NCI-H524 (cell line): ENCODE measurements at regions not wholly inside any gene's neighbourhood (a gene's known extent, or its start where the extent isn't known, plus 50 kb on each side); places are given as distances from the start of the nearest gene placed in this dataset.

Experiments used
- DNase-seq, 2 experiments: peaks; one replicate each; lab custom pipeline; 2025; lab: John Stamatoyannopoulos, UW

DNA sequence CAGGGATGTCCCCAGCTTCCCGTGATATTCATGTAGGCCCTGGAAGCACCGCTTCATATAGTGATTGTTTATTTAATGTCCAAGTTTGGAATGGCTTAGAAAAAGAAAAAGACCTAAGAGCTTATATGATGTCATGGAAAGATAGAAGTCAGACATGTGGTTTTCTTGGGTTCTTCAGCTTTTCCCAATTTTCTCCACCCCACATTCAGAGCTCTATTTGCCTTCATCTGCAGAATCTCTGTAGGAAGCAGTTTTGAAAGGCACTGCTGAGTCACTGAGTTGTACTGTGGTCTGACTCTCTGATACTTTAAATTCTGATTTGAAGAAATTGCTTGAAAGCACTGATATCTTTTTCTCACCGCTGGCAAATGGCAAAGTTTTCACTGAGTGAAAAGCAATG is 120.6 kb upstream of the EDNRA start:
- DNase-seq = no peak

DNA sequence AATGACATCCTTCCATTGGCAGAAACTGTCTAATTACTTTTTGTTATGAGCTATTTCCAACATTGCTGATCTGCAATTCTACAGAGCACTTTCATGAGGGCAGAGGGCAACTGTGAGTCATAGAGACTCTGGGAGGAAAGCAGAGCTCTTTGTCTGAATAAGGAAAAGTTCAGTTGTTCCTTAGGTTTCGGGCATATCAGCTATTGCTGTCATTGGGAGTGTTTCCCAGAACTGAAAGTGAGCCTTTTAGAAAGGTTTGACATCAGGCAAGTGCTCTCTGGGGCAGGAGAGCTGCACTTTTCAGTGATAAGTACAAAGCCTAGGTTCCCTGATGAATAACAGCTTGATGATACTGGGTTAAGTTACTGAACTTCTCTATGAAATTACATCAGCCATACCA is 119.2 kb upstream of the EDNRA start:
- DNase-seq = no peak

DNA sequence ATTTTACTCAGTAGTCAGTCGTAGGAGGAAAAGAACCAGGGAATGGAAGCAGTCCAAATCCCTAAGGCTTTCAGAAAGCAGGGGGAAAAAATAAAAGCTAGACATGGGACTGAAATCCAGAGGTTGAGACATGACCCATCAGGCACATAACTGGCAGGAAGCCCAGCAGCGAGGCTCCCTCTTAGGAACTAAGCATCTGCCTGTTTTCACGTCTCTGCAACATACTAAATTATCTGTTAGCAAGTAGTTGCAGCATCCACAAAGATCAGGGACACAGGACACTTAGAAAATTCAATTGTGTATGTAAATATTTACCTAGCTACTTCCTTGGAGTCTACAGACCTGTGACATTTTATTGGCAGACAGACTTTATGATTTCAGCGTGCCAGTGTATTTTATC is 118.0 kb upstream of the EDNRA start:
- DNase-seq = no peak

DNA sequence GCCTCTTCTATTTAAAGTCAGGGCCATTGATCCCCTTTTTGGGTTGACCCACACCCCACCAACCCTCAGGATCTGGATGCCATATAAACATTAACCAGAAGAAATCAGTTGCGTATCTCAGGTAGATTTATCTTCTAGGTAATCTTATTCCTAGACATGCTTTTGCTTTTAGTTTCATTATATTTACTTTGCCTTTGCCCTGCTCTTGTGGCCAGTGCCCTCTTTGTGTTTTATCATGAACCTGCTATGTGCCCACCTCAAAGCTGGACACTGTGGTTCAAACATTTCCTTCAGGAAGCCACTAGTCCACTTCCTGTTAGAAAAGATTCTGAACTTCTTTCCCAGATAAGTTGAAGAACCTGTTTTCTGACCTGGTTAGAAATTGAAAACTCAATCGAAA is 117.4 kb upstream of the EDNRA start:
- no peak for DNase-seq

DNA sequence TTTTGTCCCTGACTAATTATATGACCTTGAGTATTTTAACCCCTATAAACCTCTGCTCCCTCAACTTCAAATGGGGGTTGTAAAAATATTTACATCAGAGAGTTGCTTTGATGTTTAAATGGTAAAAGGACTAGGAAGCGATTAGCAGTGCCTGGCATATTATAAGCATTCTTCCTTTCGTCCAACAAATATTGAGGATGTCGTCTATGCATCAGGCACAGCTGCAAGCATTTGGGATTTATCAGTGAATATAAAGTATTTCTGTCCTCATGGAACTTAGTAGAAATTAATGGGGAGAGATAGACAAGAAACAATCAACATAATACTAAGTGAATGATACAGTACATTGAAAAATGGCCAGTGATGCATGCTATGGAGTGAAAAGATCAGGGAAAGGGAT is 115.5 kb upstream of the EDNRA start:
- DNase-seq = no peak

DNA sequence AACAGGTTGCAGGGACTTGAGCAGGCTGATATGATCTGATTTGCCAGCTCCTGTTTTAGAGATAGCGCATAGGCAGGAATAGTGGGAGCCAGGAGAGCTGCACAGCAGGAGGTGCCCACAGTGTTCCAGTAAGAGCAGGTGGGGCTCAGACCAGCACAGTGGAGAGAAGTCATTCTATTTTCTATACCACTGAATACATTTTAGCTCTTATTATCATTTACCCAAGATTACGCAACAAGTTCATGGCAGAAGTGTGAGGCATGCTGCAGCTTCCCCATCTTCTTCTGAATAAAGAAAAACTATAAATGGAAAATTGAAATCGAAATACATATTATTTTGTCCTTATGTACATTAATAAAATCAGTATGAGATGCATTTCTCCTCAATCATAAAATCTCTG is 114.7 kb upstream of the EDNRA start:
- DNase-seq = no peak

DNA sequence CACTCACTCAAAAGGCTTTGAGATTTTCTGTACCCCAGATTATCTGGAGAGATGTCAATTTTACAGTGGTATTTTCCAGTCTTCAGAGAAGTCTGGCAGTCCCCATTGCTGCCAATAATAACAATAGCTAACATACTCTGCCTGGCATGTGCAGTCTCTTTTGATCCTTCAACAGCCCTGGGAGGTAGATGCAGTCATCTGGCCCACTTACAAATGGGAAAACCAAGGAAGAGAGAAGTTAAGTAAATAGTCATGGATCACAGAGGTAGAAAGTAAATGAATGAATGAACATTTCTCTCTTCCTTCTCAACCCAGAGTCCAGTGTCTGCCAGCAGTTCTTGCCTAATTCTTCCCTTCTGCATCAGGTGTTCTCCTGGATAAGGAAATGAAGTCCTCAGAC is 113.0 kb upstream of the EDNRA start:
- DNase-seq = no peak

DNA sequence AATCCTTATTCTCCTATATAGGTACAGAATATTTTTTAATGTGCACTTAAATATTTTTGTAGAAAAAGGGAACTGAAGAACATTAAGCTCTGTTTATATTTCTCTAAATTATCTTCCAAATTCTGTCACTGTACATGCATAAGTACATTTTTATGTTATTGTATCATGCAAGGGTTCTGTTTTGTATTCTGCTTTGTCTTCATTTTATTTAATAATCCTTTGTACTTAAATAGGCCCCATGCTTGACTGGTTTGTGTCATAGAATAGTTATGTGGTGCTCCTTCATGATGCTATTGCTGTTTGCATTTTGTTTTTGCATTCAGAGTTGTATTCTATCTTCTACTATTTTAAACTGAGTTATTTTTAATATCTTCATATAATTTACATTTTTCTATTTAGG is 111.9 kb upstream of the EDNRA start:
- no peak for DNase-seq

DNA sequence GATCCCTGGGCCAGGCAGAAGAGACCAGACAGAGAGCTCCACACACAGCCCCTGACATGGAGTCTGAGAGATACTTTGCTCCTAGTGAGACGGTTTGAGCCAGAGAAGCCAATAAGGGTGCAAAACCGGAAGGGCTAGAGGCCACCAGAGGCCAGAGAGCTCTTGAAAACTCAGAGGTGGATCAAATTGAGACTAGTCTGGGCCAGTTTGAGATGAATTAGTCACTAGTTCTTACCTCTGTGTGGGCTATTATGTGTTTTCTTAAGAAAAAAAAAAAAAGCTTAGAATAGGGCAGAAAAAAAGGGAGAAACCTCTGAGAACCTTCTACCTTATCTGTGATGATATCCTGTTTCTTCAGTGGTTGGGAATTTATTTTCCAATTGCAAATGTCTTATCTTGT is 110.4 kb upstream of the EDNRA start:
- DNase-seq = no peak

DNA sequence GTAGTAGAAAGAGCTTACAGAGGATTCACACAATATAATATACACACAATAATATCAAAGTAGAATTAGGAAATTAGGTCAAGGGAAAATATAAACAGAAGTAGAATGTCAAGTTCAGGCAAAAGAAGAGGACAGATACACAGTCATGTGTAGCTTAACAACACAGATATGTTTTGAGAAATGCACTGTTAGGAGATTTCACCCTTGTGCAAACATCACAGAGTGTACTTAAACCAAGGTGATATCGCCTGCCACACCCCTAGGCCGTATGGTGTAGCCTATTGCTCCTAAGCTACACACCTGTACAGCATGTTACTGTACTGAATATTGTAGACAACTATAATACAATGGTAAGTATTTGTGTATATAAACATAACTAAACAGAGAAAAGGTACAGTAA is 110.0 kb upstream of the EDNRA start:
- DNase-seq = no peak

DNA sequence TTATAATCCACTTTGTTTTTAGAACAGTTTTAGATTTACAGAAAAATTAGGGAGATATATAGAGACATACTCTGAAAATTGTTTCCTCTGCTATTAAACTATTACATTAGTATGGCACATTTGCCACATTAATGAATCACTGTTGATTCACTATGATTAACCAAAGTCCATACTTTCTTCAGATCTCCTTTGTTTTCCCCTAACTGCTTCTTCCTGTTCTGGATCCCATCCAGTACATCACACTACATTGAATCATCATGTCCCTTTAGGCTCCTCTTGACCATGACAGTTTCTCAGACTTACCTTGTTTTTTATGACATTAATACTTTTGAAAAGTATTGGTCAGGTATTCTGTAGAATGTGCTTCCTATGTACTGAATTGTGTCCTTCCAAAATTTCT is 109.2 kb upstream of the EDNRA start:
- no peak for DNase-seq

DNA sequence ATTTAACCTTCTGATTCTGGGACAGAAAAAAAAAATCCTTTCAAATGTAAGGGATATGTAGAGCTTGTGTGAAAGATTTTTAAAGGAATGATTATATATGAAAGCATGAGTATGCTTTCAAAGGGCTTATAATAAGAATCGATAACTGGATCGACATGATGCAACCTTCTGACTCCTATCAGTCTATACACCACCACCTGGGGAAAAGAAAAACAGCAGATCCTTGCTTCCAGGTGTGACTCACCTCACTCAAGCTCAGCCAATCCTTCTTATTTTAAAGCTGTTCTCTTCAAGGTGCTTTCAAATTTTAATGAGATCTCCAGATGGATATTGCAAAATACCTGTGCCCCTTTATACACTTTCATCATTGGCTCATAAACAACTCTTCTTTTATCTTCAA is 102.1 kb upstream of the EDNRA start:
- DNase-seq = no peak

DNA sequence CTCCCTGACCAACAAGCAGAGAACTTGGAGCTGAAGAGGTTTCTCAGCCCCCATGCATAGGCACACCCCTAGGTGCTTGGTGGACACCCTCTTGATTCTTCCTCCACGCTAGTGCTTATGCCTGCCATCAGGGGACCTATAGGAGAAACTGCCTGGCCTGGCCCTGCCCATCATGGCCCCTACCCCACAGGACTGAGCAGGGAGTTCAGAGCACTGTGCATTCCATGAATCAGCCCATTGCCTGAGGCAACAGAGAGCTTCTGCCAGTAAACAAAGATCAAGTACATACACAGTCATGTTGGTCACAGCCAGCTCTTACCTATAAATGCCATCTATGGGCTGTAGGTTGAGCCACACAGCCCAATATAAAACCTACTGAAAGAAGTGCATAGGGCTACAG is 99.1 kb upstream of the EDNRA start:
- no peak for DNase-seq

DNA sequence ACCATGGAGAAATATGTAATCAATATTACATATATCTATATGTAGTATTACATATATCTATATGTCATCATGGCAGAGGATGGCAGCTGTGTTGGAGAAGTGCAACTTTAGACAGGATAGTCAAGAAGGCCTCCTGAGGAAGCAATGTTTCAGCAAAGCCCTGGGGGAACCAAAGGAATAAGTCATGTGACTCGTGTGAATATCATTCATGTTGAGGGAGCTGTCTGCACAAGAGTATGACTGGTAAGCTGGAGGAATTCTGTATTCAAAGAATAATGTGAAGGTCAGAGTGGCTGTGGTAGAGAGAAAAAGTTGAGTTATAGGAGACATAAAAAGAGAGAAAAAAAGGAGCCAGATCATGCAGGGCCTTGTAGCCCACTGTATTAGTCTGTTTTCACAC is 92.9 kb upstream of the EDNRA start:
- no peak for DNase-seq

DNA sequence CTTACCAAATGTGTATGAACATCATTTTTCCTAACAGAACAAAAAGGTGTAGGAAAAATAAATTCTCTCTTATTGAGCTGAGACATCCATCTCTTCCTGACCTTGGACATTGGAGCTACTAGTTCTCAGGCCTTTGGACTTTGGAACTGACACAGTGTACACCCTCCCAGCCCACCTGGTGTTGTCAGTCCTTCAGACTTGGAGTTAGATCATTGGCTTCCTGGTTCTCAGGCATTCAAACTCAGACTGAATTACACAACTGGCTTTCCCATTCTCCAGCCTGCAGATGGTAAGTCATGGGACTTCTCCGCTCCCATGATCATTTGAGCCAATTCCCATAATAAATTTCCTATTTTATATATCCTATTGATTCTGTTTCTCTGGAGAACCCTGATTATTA is 84.8 kb upstream of the EDNRA start:
- DNase-seq = no peak

DNA sequence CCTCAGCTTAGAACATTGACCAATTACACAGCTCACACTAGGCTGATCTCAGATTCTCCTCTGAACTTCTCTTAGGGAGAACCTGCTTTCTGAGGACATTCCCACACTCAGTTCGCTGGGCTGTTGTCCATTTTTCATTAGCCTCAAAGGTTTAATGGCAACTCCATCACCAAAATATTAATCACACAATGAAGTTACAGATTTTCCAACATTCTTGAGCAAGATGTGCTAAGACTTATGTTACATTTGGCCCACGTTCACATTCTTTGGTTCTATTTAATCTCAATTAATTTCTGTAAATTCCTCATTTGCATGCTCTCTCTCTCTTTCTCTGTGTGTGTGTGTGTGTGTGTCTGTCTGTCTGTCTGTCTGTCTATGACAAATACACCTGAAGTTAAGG is 82.3 kb upstream of the EDNRA start:
- DNase-seq = no peak

DNA sequence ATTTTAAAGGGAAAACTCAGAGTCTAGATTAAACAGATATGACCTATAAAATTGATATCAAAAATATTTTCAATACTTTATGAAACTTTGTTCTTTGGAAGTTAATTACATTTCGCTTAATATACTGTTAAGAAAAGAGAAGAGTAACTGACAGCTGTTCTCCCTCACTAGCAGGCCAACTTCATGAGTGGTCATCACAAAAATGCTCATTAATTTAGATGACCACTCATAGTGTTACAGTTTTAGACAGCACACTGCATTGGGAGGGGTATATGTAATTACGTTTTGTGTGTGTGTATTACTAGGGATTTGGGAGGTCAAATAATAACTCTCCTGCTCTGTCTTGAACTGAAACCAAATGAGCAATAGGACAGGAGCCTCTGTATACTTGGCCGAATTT is 80.2 kb upstream of the EDNRA start:
- no peak for DNase-seq

DNA sequence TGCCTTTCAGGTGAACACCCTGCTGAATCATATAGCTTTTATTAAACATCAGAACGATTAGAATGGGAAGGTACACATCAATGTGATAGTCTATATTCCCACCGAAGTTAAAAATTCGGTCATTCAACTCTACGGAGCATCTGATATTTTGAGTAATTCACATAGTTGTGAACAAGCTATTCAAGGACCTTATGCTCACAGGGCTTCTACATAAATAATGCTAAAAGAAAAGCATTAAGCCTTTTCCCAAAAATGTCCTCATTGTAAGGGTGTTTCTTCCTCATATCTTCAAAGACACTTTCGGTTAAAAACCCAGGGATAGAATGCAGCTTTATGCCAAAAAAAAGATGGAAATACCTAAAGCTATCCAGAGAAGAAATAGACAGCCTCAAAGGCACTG is 79.7 kb upstream of the EDNRA start:
- no peak for DNase-seq

DNA sequence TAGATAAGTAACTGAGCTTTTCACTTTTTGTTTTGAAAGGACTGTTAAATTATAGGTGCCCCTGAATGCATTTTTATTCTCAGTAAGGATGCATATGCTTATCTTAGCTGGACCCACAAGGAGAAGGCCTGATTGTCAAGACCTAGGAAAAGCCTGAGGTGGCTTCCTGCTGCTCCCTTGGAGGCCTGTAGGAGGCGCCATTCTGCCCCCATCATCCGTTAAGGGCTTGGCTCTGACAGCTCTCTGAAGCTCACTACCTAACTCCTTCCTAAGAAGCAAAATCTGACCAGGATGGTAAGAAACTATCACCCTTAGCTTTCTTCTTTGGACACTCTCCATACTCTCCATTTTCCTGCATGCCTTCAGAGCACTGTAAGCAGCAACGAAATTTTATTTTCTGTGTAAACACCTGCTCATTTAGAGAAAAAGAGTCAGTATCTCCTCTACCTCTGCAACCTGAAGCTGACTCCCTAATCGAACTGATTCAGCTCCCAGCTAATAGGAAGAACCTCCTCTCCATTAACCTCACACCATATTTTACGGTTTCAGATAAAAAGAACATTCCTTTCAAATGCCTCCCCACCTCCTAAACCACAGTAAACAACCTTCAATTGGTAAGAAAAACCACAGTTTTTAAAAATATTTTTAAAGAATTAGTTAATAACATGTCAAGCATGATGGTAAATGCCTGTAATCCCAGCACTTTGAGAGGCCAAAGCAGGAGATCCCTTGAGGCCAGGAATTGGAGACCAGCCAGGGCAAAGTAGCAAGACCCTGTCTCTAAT is 73.4 kb upstream of the EDNRA start:
- no peak for DNase-seq

DNA sequence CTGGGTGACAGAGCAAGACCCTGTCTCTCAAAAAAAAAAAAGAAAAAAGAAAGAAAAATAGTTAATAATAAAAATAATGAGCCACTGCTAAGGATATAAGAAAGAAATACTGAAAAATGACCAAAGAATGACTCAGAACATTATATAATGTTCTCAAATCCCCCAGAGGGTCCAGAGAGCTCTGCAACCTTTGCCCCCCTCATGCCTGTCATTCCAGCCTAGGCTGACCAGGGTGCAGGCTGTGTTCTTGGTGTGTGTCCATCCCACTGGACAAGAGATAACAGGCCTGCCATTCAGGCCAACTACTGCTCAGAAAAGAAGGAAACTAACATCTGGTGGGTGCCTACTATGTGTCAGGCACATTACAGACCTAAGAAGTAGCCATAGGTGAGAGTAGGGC is 72.7 kb upstream of the EDNRA start:
- DNase-seq = no peak

DNA sequence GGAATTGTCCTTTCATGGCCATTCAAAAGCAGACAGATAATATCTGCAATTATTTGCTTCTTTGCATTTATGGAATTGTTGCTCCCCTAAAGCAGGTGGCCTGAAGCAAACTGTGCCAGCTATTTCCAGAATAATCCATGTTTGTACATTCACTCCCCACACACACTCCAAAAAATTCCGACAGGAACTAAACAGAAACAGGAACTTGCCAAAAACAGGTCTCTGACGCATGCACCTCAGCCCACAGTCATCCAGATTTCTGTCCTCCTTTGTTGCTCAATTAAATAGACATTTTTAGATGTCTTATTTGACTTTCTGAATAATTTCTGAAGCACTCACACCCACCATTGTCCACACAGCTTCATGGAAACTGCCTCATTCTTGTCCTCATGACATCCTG is 71.5 kb upstream of the EDNRA start:
- DNase-seq = no peak

DNA sequence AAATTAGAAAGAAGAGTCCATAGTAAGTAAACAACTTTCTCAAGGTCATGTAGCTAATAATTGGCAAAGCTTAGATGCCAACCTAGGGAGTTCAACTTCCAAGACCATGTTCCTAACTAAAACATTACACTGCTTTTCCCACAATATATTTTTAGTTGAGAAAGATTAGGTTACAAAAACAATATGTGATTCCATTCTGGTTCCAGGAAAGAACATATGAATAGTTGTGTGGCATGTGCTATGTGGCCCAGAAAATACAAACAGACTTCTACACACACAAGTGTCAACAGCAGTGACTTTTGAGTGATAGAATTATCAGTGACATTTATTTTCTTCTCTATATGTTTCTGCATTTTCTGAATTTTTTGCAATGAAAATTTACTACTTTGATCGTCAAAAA is 62.7 kb upstream of the EDNRA start:
- no peak for DNase-seq

DNA sequence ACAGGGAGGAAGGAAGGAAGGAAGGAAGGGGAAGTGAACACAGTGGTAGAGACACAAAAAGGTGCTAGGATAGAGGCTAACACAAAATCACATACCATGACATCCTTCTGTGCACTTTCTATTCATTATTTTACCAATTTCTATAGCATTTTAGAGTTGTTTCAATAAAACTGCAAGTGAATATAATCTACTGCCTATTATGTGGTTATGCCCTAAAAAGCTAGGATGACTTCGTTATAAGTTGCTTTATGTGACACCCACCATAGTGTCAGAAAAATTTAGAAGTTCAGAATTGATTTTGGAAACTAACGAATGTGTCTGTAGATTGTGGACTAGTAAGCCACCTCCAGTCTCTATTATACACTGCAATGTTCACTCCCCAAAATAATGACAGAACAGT is 59.4 kb upstream of the EDNRA start:
- DNase-seq = no peak

DNA sequence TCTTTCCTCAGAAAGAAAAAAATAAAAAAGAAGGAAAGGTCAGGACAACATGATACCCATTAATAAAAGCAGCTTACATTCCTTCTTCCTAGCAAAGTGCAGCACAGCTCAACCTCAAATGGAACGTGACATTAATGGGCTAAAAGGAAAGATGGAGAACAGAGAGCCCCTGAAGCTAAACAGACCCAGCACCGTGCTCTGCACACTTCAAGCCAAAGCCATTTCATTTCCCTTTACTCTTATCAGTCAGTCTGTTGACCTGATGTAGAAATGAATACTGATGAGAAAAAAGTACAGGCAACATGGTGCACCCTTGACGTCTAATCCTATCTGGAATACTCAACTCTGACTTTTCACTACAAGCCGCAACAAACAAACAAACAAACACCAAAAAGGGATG is 57.7 kb upstream of the EDNRA start:
- no peak for DNase-seq

DNA sequence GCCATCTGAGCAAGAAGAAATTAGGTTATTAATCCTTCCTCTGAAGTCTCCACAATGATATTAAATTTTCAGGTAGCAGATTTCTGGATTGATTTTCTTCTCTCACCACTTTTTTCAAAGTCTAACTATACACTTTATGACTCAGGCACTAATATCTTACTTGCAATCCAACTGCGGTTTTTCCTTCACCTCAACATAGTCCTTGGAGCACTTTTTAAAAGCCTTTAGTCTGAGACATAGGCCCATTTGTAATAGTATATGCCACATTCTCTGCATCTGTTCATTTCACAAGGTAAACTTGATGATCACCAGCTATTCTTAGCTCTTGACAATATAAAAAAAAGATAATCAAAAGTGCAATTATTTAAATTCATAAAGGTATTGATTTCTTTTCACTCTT is 55.9 kb upstream of the EDNRA start:
- DNase-seq = no peak
